DOHH2 (cell line): ENCODE measurements at regions not wholly inside any gene's neighbourhood (a gene's known extent, or its start where the extent isn't known, plus 50 kb on each side); places are given as distances from the start of the nearest gene placed in this dataset.

Experiments used
- H3F3A ChIP-seq: fragments of 200-600 bp; sonication (generic), shearing (Covaris generic); 2 replicates; pipeline ENCODE4 v1.6.0; 2016; ENCODE audit warnings: antibody characterized with exemption, mild to moderate bottlenecking; ENCODE audit not compliant: control insufficient read depth, insufficient read depth
- H3K27ac ChIP-seq: fragments of 200-600 bp; sonication (generic); 2 replicates; pipeline ENCODE4 v1.5.1; 2014; ENCODE audit warnings: low read depth, mild to moderate bottlenecking, low read length, moderate library complexity
- H3K27me3 ChIP-seq: fragments of 200-600 bp; sonication (generic); 2 replicates; pipeline ENCODE4 v1.6.1; 2014; ENCODE audit warnings: mild to moderate bottlenecking, low read length, mixed read lengths; ENCODE audit not compliant: control insufficient read depth
- H3K36me3 ChIP-seq: fragments of 200-600 bp; sonication (generic); 2 replicates; pipeline ENCODE4 v1.6.1; 2014; ENCODE audit warnings: mild to moderate bottlenecking, low read length, moderate library complexity, mixed read lengths; ENCODE audit not compliant: control insufficient read depth
- H3K4me1 ChIP-seq: fragments of 200-600 bp; sonication (generic); 2 replicates; pipeline ENCODE4 v1.6.1; 2014; ENCODE audit warnings: mild to moderate bottlenecking, low read length, mixed read lengths; ENCODE audit not compliant: control insufficient read depth
- H3K4me2 ChIP-seq: fragments of 200-600 bp; sonication (generic); 2 replicates; pipeline ENCODE4 v1.6.0; 2014; ENCODE audit warnings: mild to moderate bottlenecking, low read length, moderate library complexity
- H3K4me3 ChIP-seq: fragments of 200-600 bp; sonication (generic); 2 replicates; pipeline ENCODE4 v1.5.1; 2014; ENCODE audit warnings: mild to moderate bottlenecking, low read length, mixed read lengths
- H3K79me2 ChIP-seq: fragments of 200-600 bp; sonication (generic); 2 replicates; pipeline ENCODE4 v1.6.1; 2014; ENCODE audit warnings: mild to moderate bottlenecking, low read length, mixed read lengths; ENCODE audit not compliant: control insufficient read depth
- H3K9me2 ChIP-seq: fragments of 200-600 bp; sonication (generic); replicated peaks from 2 replicates; pipeline ENCODE4 v1.6.1; 2014; ENCODE audit warnings: mild to moderate bottlenecking, low read length, mixed read lengths; ENCODE audit not compliant: control insufficient read depth
- H3K9me3 ChIP-seq: fragments of 200-600 bp; sonication (generic); 2 replicates; pipeline ENCODE4 v1.6.1; 2014; ENCODE audit warnings: antibody characterized with exemption, low read length, mixed read lengths; ENCODE audit not compliant: control insufficient read depth, insufficient read depth
- H4K20me1 ChIP-seq: fragments of 200-600 bp; sonication (generic); 2 replicates; pipeline ENCODE4 v1.6.0; 2014; ENCODE audit warnings: low read depth, mild to moderate bottlenecking, antibody characterized with exemption, low read length, moderate library complexity; ENCODE audit not compliant: control insufficient read depth, insufficient read depth
- EZH2phosphoT487 ChIP-seq: fragments of 200-600 bp; sonication (generic); IDR thresholded peaks from 2 replicates; pipeline ENCODE4 v1.6.1; 2017; ENCODE audit warnings: borderline replicate concordance, mild to moderate bottlenecking, antibody characterized with exemption, low read length, moderate library complexity, mixed read lengths
- TF ChIP-seq, protein P1 (sequence below): fragments of 200-600 bp; sonication (generic); IDR thresholded peaks from one replicate; pipeline ENCODE4 v1.5.1; 2014; ENCODE audit warnings: antibody characterized with exemption, mild to moderate bottlenecking, low read depth, low read length; ENCODE audit not compliant: poor library complexity, severe bottlenecking

DNA sequence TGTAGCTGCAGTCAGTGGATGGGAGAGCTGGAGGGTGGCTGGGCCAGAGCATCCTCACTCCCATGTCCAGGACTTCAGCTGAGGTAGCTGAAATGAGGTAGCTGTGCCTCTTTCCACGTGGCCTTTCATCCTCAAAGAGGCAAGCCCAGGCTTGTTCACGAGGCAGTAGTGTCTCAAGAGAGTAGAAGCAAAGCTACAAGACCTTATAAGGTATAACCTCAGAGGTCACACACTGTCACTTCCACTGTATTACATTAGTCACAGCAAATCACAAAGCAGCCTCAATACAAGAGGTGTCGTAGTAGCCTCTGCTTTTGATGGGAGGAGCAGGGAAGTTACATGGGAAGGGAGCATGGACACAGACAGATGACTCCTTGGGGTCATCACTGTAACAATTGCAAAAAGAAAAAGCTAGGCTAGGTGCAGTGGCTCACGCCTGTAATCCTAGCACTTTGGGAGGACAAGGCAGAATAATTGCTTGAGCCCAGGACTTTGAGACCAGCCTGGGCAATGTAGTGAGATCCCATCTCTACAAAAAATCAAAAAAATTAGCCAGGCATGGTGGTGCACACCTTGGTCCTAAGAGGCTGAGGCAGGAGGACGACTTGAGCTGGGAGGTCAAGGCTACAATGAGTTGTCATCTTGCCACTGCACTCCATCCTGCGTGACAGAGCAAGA lies 97.5 kb downstream of the SKIDA1 start:
- H3K4me2 ChIP-seq: no peak overlapping the region
- no peaks in the 10 kb centered on the region for H3K9me2 ChIP-seq
- no peak overlapping the region for H3K4me3 ChIP-seq
- H3K27me3 ChIP-seq: peaks cover 2% of the 10 kb centered on the region; the same call in 1 of the 2 replicates
- H3K36me3 ChIP-seq: no peaks in the 10 kb centered on the region
- TF ChIP-seq, protein P1, sequence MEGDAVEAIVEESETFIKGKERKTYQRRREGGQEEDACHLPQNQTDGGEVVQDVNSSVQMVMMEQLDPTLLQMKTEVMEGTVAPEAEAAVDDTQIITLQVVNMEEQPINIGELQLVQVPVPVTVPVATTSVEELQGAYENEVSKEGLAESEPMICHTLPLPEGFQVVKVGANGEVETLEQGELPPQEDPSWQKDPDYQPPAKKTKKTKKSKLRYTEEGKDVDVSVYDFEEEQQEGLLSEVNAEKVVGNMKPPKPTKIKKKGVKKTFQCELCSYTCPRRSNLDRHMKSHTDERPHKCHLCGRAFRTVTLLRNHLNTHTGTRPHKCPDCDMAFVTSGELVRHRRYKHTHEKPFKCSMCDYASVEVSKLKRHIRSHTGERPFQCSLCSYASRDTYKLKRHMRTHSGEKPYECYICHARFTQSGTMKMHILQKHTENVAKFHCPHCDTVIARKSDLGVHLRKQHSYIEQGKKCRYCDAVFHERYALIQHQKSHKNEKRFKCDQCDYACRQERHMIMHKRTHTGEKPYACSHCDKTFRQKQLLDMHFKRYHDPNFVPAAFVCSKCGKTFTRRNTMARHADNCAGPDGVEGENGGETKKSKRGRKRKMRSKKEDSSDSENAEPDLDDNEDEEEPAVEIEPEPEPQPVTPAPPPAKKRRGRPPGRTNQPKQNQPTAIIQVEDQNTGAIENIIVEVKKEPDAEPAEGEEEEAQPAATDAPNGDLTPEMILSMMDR: no peak
- no peak for TF ChIP-seq EZH2phosphoT487
- H3K9me3 ChIP-seq: no peaks in the 10 kb centered on the region
- H3F3A ChIP-seq: no peaks in the 10 kb centered on the region
- no peaks in the 10 kb centered on the region for H3K79me2 ChIP-seq
- H4K20me1 ChIP-seq: no peaks in the 10 kb centered on the region
- no peak overlapping the region for H3K27ac ChIP-seq
- H3K4me1 ChIP-seq: no peaks in the 10 kb centered on the region

DNA sequence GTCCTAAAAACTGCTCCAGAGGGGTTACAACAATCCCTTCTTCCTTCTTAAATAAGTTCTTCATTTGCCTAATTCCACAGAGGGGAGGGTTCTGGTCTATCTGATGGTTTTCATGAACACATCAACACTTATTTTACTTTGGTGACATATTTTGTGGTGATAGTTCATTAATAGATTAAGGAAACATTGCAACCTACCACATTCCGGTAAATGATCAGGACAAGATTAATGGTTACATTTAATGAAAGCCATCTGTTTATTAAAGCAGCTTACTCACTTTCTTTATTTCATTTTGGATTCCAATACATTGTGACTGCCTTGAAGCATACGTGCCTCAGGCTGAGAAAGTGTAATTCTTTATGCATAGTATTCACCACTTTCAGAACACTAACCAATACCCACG lies 101.0 kb downstream of the SKIDA1 start:
- TF ChIP-seq EZH2phosphoT487: no peak
- TF ChIP-seq, protein P1: no peak
- Histone ChIP-seq H3K36me3 (no peaks in the 10 kb centered on the region), H3K4me1 (no peaks in the 10 kb centered on the region), H3K4me3 (no peak overlapping the region), H3K79me2 (no peaks in the 10 kb centered on the region), H3F3A (no peaks in the 10 kb centered on the region), H3K9me3 (no peaks in the 10 kb centered on the region), H3K27ac (no peak overlapping the region), H3K9me2 (no peaks in the 10 kb centered on the region), H3K4me2 (no peak overlapping the region), H4K20me1 (no peaks in the 10 kb centered on the region), H3K27me3 (peaks cover 8% of the 10 kb centered on the region)

DNA sequence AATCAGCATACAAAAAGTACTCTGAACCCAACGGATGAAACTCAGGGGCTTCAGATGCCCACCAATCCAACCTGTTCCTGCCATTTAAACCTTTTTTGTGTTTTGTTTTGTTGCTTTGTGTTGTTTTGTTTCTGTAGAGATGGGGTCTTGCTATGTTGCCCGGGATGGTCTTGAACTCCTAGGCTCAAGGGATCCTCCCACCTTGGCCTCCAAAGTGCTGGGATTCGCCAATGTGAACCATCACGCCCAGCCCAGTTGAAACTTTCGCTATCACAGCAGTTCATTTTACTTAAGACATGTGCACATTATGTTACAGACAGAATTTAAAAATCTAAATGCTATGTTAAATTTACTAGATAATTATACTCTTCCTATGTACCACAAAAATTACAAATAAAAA lies 101.6 kb downstream of the SKIDA1 start:
- Histone ChIP-seq H3K27ac (no peak overlapping the region), H3K4me3 (no peak overlapping the region), H4K20me1 (no peaks in the 10 kb centered on the region), H3K9me3 (no peaks in the 10 kb centered on the region), H3K9me2 (no peaks in the 10 kb centered on the region), H3K36me3 (no peaks in the 10 kb centered on the region), H3K79me2 (no peaks in the 10 kb centered on the region), H3K4me1 (no peaks in the 10 kb centered on the region), H3K27me3 (peaks cover 8% of the 10 kb centered on the region), H3K4me2 (no peak overlapping the region), H3F3A (no peaks in the 10 kb centered on the region)
- TF ChIP-seq, protein P1: no peak
- TF ChIP-seq EZH2phosphoT487: no peak
